IMR-90 (cell line): ENCODE measurements at regions not wholly inside any gene's neighbourhood (a gene's known extent, or its start where the extent isn't known, plus 50 kb on each side); places are given as distances from the start of the nearest gene placed in this dataset.

Experiments
- ATAC-seq: fragments of 200-7000 bp; cut with Tn5 transposase; 2 replicates; pipeline ENCODE4 v1.9.1; 2020; ENCODE audit warnings: low read depth, mild to moderate bottlenecking, moderate library complexity
- BruUV-seq: library from RNA; stranded (reverse); fragments of 400-500 nt; replicated peaks from 2 replicates; lab custom pipeline; 2021; lab: Mats Ljungman, UMichigan
- CTCF ChIA-PET: fragments of 300-600 bp; formaldehyde crosslinking; extraction: SDS; loops from one replicate; lab custom pipeline; 2021; ENCODE audit warnings: antibody characterized with exemption; lab: Yijun Ruan, JAX
- POLR2A ChIA-PET: fragments of 300-600 bp; sonication (Branson Sonifier 250); formaldehyde crosslinking; loops from one replicate; lab custom pipeline; 2022; ENCODE audit warnings: antibody characterized with exemption; ENCODE audit not compliant: unreplicated experiment; lab: Charles Lee
- DNase-seq: peaks from one replicate; pipeline ENCODE4 v3.0.0; 2013
- H2AFZ ChIP-seq: replicated peaks from 2 replicates; pipeline ENCODE3; 2013; ENCODE audit warnings: low read length, mild to moderate bottlenecking; ENCODE audit not compliant: poor library complexity
- H2AK5ac ChIP-seq: 2 replicates; pipeline ENCODE4 v1.6.1; 2013; ENCODE audit warnings: low read depth, low read length, inconsistent platforms
- H2AK9ac ChIP-seq: replicated peaks from 2 replicates; pipeline ENCODE3; 2013; ENCODE audit warnings: mild to moderate bottlenecking, low read depth, low read length, moderate library complexity; ENCODE audit not compliant: poor library complexity
- H2BK120ac ChIP-seq: 2 replicates; pipeline ENCODE4 v1.6.1; 2013; ENCODE audit warnings: low read depth, low read length, inconsistent platforms
- H2BK15ac ChIP-seq: 3 replicates; pipeline ENCODE4 v1.6.1; 2013; ENCODE audit warnings: low read depth, low read length, inconsistent platforms
- H2BK20ac ChIP-seq: 2 replicates; pipeline ENCODE4 v1.6.1; 2013; ENCODE audit warnings: low read depth, mild to moderate bottlenecking, inconsistent platforms, low read length, moderate library complexity
- H2BK5ac ChIP-seq: 2 replicates; pipeline ENCODE4 v1.6.1; 2013; ENCODE audit warnings: mild to moderate bottlenecking, low read depth, low read length, inconsistent platforms; ENCODE audit not compliant: poor library complexity, severe bottlenecking
- H3K14ac ChIP-seq: replicated peaks from 2 replicates; pipeline ENCODE4 v1.6.1; 2013; ENCODE audit warnings: low read depth, low read length, inconsistent platforms
- H3K18ac ChIP-seq: 2 replicates; pipeline ENCODE4 v1.6.1; 2013; ENCODE audit warnings: low read depth, low read length, control low read depth
- H3K23ac ChIP-seq: 2 replicates; pipeline ENCODE4 v1.6.1; 2013; ENCODE audit warnings: low read depth, low read length, inconsistent platforms
- H3K27ac ChIP-seq: 2 replicates; pipeline ENCODE4 v1.5.1; 2013; ENCODE audit warnings: mild to moderate bottlenecking, control low read depth, low read length; ENCODE audit not compliant: insufficient read depth
- H3K27me3 ChIP-seq: 2 replicates; pipeline ENCODE4 v1.6.1; 2013; ENCODE audit warnings: low read length; ENCODE audit not compliant: control insufficient read depth, insufficient read depth
- H3K36me3 ChIP-seq: 2 replicates; pipeline ENCODE4 v1.6.1; 2013; ENCODE audit warnings: low read length, mixed read lengths; ENCODE audit not compliant: control insufficient read depth, insufficient read depth
- H3K4ac ChIP-seq: 2 replicates; pipeline ENCODE4 v1.6.1; 2013; ENCODE audit warnings: low read depth, low read length, inconsistent platforms
- H3K4me1 ChIP-seq: 2 replicates; pipeline ENCODE4 v1.6.1; 2013; ENCODE audit warnings: low read length, mixed read lengths; ENCODE audit not compliant: control insufficient read depth, insufficient read depth
- H3K4me2 ChIP-seq: 2 replicates; pipeline ENCODE4 v1.6.1; 2013; ENCODE audit warnings: low read depth, mild to moderate bottlenecking, control low read depth, low read length, moderate library complexity
- H3K4me3 ChIP-seq: 2 replicates; pipeline ENCODE4 v1.5.1; 2013; ENCODE audit warnings: low read depth, mild to moderate bottlenecking, control low read depth, low read length, moderate library complexity; ENCODE audit not compliant: insufficient read depth
- H3K56ac ChIP-seq: 2 replicates; pipeline ENCODE4 v1.6.1; 2013; ENCODE audit warnings: low read length, inconsistent platforms; ENCODE audit not compliant: insufficient read depth; ENCODE audit errors: extremely low read depth
- H3K79me1 ChIP-seq, 2 experiments: 2 replicates each; pipeline ENCODE4 v1.6.1; 2013; ENCODE audit warnings: low read length in 2 of 2, inconsistent platforms in 1 of 2, low read depth in 1 of 2
- H3K9ac ChIP-seq: 2 replicates; pipeline ENCODE4 v1.6.1; 2013; ENCODE audit warnings: low read depth, low read length, control low read depth
- H3K9me1 ChIP-seq: 2 replicates; pipeline ENCODE4 v1.6.1; 2013; ENCODE audit warnings: low read length, inconsistent platforms; ENCODE audit not compliant: insufficient read depth
- H3K9me3 ChIP-seq: 2 replicates; pipeline ENCODE4 v1.6.1; 2013; ENCODE audit warnings: low read length; ENCODE audit not compliant: control insufficient read depth, insufficient read depth
- H4K20me1 ChIP-seq: 2 replicates; pipeline ENCODE4 v1.6.1; 2013; ENCODE audit warnings: low read length, inconsistent platforms; ENCODE audit not compliant: insufficient read depth
- H4K5ac ChIP-seq: 2 replicates; pipeline ENCODE4 v1.6.1; 2013; ENCODE audit warnings: mild to moderate bottlenecking, low read depth, low read length, control low read depth
- H4K8ac ChIP-seq, 2 experiments: 2 replicates each; pipeline ENCODE4 v1.6.1; 2013; ENCODE audit warnings: low read depth in 2 of 2, low read length in 2 of 2, control low read depth in 1 of 2, inconsistent platforms in 1 of 2
- H4K91ac ChIP-seq: 2 replicates; pipeline ENCODE4 v1.6.1; 2013; ENCODE audit warnings: low read depth, low read length, inconsistent platforms; ENCODE audit not compliant: insufficient read depth
- CEBPB ChIP-seq: IDR thresholded peaks from 2 replicates; pipeline ENCODE4 v1.6.1; 2012; ENCODE audit warnings: low read depth, low read length, improper control_type of control experiment
- FOS ChIP-seq: fragments of 150-350 bp; IDR thresholded peaks from 2 replicates; pipeline ENCODE4 v1.6.1; 2016; ENCODE audit warnings: low read depth, low read length
- MXI1 ChIP-seq: IDR thresholded peaks from 2 replicates; pipeline ENCODE4 v1.6.1; 2012; ENCODE audit warnings: low read depth, mild to moderate bottlenecking, low read length, moderate library complexity, borderline replicate concordance
- WGBS, 2 experiments: methylation state at CpG; one replicate each; pipeline versions ENCODE4 v1.1.5 to v1.1.7; 2013; ENCODE audit warnings: missing lambda C conversion rate in 2 of 2; ENCODE audit not compliant: insufficient read length in 1 of 2; ENCODE audit errors: extremely low coverage in 2 of 2; 5-methylcytosine and 5-hydroxymethylcytosine counted together
- dilution Hi-C: fragments of 300-500 bp; cut with HindIII; formaldehyde crosslinking; loops from one replicate; pipeline ENCODE4 v1.14.3; 2018; ENCODE audit warnings: low sequenced_read_pairs; ENCODE audit not compliant: unreplicated experiment
- in situ Hi-C: fragments of 300-500 bp; cut with MboI; formaldehyde crosslinking; loops from 3 replicates; pipeline ENCODE4 v1.14.3; 2019; ENCODE audit warnings: low sequenced_read_pairs, inconsistent platforms, mixed read lengths
- intact Hi-C: fragments of 100-400 bp; cut with micrococcal nuclease; formaldehyde crosslinking; loops from 2 replicates; pipeline ENCODE4 v1.10.0; 2022

GRCh38 chr22:27226666-27227065 lies 569.3 kb downstream of the MIAT start:
- intact Hi-C loops, result no loop called here
- POLR2A ChIA-PET, result no interaction called here
- H3K27me3 ChIP-seq, result peaks cover 14% of the 10 kb centered on the region

More at GRCh38 chr22:27226666-27227065, 569.3 kb downstream of the MIAT start:
- Histone ChIP-seq H3K79me1 (no peaks in the 10 kb centered on the region), H4K20me1 (no peaks in the 10 kb centered on the region), H4K91ac (no peak overlapping the region; the same call in 1 of the 2 replicates), H3K4me2 (no peak overlapping the region), H2BK5ac (no peak overlapping the region), H2BK20ac (no peak overlapping the region), H2AK9ac (no peak overlapping the region), H3K4ac (no peak overlapping the region), H2BK15ac (no peak overlapping the region; the same call in 2 of the 3 replicates), H3K9ac (no peak overlapping the region), H3K9me3 (peaks cover 11% of the 10 kb centered on the region), H2BK120ac (peak overlapping the region; percentile 49; the same call in 1 of the 2 replicates), H3K18ac (no peak overlapping the region), H4K5ac (no peak overlapping the region), H3K27ac (no peak overlapping the region), H3K9me1 (no peaks in the 10 kb centered on the region), H3K56ac (no peak overlapping the region), H3K4me1 (peaks cover 8% of the 10 kb centered on the region), H3K14ac (no peak overlapping the region; the same call in 1 of the 2 replicates), H3K23ac (no peak overlapping the region), H3K4me3 (no peak overlapping the region), H2AFZ (no peak overlapping the region), H2AK5ac (peak overlapping the region; percentile 51; the same call in 1 of the 2 replicates), H3K36me3 (no peaks in the 10 kb centered on the region), H4K8ac (no peak overlapping the region)
- BruUV-seq, result no TSS peak
- TF ChIP-seq FOS (no peak), MXI1 (no peak), CEBPB (no peak)
- no peak for ATAC-seq
- dilution Hi-C loops (no loop called here), in situ Hi-C loops (no loop called here)
- CTCF ChIA-PET, result no interaction called here
- WGBS, 2 experiments, result no CpG with 5 or more reads among the region's 3 CpGs
- DNase-seq, result peak; percentile 31
